ENCODE measurements at regions not wholly inside any gene's neighbourhood (a gene's known extent, or its start where the extent isn't known, plus 50 kb on each side); places are given as distances from the start of the nearest gene placed in this dataset.

DNA sequence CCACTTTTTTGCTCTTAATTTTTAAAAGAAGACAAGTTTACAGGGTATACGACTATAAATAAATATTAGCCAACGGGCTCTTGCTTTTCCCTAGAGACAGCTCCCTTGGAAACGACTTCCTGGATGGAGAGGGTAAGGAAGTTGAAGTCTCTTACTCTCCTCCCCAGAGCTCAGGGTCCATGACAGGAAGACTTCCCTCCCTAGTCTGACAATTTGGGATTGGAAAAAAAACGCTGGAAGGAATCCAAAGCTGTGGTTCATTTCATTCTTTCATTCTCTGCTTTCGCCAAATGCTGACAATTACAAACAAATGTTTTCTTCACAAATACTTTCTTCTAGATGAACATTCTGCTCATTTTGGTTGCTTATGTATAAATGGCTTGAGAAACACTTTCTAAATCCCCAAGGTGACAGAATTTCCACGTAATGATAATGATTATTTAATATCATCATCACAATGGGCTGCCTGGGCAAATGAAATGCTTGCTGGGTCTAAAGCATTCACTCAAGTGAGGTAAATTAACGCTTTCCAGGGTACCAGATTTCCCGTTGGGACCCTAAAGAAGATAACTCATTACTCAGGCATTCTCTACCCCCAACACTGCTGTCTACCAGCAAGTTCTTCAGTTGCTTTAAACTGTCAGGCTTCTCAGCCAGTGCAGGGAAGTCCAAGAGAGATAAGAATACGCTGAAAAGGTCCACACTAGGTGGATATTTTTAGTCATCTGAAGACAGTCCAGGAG lies 139.8 kb upstream of the SLC30A5 start:
- Histone ChIP-seq H3K4me1 (ENCODE audit: control insufficient read depth in 2 of 2, insufficient read depth in 2 of 2, low read length in 1 of 2) (peaks cover 0 to 4% of the 10 kb centered on the region in 2 donors), H3K36me3 (ENCODE audit: control insufficient read depth in 2 of 2, insufficient read depth in 2 of 2, low read length in 1 of 2) (no peaks in the 10 kb centered on the region), H3K27ac (ENCODE audit: low read depth in 2 of 2, low read length in 1 of 2) (no peak overlapping the region), H3K27me3 (ENCODE audit: control insufficient read depth in 1 of 2, insufficient read depth in 2 of 2, low read length in 2 of 2) (no peaks in the 10 kb centered on the region), H3K4me3 (ENCODE audit: low read depth in 1 of 2, low read length in 2 of 2) (no peak overlapping the region), H3K9me3 (ENCODE audit: control insufficient read depth in 2 of 2, insufficient read depth in 1 of 2, low read depth in 1 of 2, low read length in 1 of 2) (no peaks in the 10 kb centered on the region)
- 44 to 49% methylated on average over 9 of the region's 9 CpGs for WGBS, 2 donors

DNA sequence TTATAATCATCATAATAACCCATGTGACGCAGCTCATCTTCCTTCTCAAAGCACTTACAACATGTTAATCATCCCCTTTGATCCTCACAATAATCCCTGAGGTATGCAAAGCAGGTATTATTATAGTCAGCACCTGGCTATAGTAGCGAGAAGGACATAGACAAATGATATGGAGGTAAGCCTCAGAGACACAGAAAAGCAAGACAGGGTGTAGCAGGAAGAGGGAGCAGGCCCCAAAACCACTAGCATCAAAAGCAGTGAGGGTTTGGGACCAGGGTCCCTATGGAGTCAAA lies 139.2 kb upstream of the SLC30A5 start:
- H3K36me3 ChIP-seq (ENCODE audit: control insufficient read depth in 2 of 2, insufficient read depth in 2 of 2, low read length in 1 of 2), result no peaks in the 10 kb centered on the region
- H3K4me3 ChIP-seq (ENCODE audit: low read depth in 1 of 2, low read length in 2 of 2), result no peak overlapping the region
- H3K9me3 ChIP-seq (ENCODE audit: control insufficient read depth in 2 of 2, insufficient read depth in 1 of 2, low read depth in 1 of 2, low read length in 1 of 2), result no peaks in the 10 kb centered on the region
- no peaks in the 10 kb centered on the region for H3K27me3 ChIP-seq (ENCODE audit: control insufficient read depth in 1 of 2, insufficient read depth in 2 of 2, low read length in 2 of 2)
- H3K4me1 ChIP-seq (ENCODE audit: control insufficient read depth in 2 of 2, insufficient read depth in 2 of 2, low read length in 1 of 2), result peaks cover 0 to 2% of the 10 kb centered on the region in 2 donors
- no peak overlapping the region for H3K27ac ChIP-seq (ENCODE audit: low read depth in 2 of 2, low read length in 1 of 2)
- WGBS, 2 donors, result 55 to 58% methylated on average over 2 of the region's 2 CpGs

DNA sequence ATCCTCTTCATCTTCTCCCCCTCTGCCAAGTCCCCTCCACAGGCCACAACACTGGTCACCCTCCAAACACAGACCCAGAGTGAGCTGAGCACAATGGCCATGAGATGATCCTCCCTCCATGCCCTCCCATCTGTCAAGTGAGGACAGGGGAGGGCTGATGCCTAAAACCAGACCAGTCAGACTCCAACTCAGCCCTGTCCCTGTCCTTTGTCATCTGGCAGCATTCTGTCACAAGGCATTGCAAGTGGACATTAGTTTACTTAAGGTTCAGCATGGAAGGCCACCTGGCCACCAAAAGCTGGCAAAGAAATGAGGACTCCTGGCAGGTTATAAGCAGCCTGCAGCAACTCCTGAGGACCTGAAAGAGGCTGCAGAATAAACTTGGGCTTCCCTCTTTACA lies 136.2 kb upstream of the SLC30A5 start:
- no peaks in the 10 kb centered on the region for H3K4me1 ChIP-seq (ENCODE audit: control insufficient read depth in 2 of 2, insufficient read depth in 2 of 2, low read length in 1 of 2)
- no peak overlapping the region for H3K4me3 ChIP-seq (ENCODE audit: low read depth in 1 of 2, low read length in 2 of 2)
- H3K9me3 ChIP-seq (ENCODE audit: control insufficient read depth in 2 of 2, insufficient read depth in 1 of 2, low read depth in 1 of 2, low read length in 1 of 2), result no peaks in the 10 kb centered on the region
- no peak overlapping the region for H3K27ac ChIP-seq (ENCODE audit: low read depth in 2 of 2, low read length in 1 of 2)
- H3K36me3 ChIP-seq (ENCODE audit: control insufficient read depth in 2 of 2, insufficient read depth in 2 of 2, low read length in 1 of 2), result no peaks in the 10 kb centered on the region
- H3K27me3 ChIP-seq (ENCODE audit: control insufficient read depth in 1 of 2, insufficient read depth in 2 of 2, low read length in 2 of 2), result no peaks in the 10 kb centered on the region

DNA sequence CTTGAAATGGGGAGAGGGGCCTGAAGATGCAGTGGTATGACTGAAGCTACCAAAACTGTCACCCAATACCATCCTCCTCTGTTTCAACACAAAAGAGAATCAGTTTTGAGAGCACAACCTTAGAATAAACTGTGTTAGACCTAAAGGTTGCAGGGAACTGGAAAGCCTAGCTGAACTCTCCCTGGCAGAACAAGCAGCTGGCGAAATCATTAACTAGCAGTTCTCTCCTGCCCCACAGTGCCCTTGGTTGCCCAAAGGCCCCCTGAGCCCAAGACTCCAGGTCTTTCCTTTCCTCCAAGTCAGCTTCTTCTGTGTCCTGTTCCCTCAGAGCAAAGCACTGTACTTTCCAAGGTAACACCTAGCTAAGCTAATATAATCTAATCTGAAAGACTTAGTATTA lies 135.4 kb upstream of the SLC30A5 start:
- Histone ChIP-seq H3K27me3 (ENCODE audit: control insufficient read depth in 1 of 2, insufficient read depth in 2 of 2, low read length in 2 of 2) (no peaks in the 10 kb centered on the region), H3K9me3 (ENCODE audit: control insufficient read depth in 2 of 2, insufficient read depth in 1 of 2, low read depth in 1 of 2, low read length in 1 of 2) (no peaks in the 10 kb centered on the region), H3K4me1 (ENCODE audit: control insufficient read depth in 2 of 2, insufficient read depth in 2 of 2, low read length in 1 of 2) (no peaks in the 10 kb centered on the region), H3K36me3 (ENCODE audit: control insufficient read depth in 2 of 2, insufficient read depth in 2 of 2, low read length in 1 of 2) (no peaks in the 10 kb centered on the region), H3K4me3 (ENCODE audit: low read depth in 1 of 2, low read length in 2 of 2) (no peak overlapping the region), H3K27ac (ENCODE audit: low read depth in 2 of 2, low read length in 1 of 2) (no peak overlapping the region)
- WGBS, 2 donors, result 91 to 92% methylated on average over 1 of the region's 1 CpG

DNA sequence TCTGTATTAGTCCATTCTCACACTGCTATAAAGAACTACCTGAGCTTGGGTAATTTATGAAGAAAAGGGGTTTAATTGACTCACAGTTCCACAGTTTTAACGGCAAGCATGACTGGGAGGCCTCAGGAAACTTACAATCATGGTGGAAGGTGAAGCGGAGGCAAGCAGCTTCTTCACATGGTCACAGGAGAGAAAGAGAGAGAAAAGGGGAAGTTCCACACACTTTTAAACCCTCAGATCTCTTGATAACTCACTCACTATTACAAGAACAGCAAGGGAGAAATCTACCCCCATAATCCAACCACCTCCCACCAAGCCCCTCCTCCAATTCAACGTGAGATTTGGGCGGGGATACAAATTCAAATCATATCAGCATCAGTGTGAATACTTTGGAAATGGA lies 133.4 kb upstream of the SLC30A5 start:
- Histone ChIP-seq H3K4me3 (ENCODE audit: low read depth in 1 of 2, low read length in 2 of 2) (no peak overlapping the region), H3K36me3 (ENCODE audit: control insufficient read depth in 2 of 2, insufficient read depth in 2 of 2, low read length in 1 of 2) (no peaks in the 10 kb centered on the region), H3K27ac (ENCODE audit: low read depth in 2 of 2, low read length in 1 of 2) (no peak overlapping the region), H3K9me3 (ENCODE audit: control insufficient read depth in 2 of 2, insufficient read depth in 1 of 2, low read depth in 1 of 2, low read length in 1 of 2) (no peaks in the 10 kb centered on the region), H3K27me3 (ENCODE audit: control insufficient read depth in 1 of 2, insufficient read depth in 2 of 2, low read length in 2 of 2) (no peaks in the 10 kb centered on the region), H3K4me1 (ENCODE audit: control insufficient read depth in 2 of 2, insufficient read depth in 2 of 2, low read length in 1 of 2) (no peaks in the 10 kb centered on the region)
- WGBS, 2 donors, result 76% methylated on average over 4 of the region's 4 CpGs

DNA sequence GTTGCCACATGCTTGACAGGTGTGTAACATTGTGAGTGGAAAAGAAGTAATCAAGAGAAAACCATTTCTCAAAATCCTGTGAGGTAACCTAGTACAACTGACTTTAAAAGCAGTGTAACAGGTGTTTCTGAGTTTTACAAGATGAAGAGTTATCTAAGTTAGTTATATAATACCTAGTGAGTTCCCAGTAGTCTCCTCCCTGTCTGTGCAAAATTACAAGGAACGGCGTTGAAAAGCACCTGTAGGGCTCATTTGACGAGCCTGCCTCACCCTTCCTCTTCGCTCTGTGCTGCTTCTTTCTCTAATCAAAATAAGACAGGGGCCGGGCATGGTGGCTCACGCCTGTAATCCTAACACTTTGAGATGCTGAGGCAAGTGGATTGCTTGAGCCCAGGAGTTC lies 132.9 kb upstream of the SLC30A5 start:
- no peaks in the 10 kb centered on the region for H3K27me3 ChIP-seq (ENCODE audit: control insufficient read depth in 1 of 2, insufficient read depth in 2 of 2, low read length in 2 of 2)

DNA sequence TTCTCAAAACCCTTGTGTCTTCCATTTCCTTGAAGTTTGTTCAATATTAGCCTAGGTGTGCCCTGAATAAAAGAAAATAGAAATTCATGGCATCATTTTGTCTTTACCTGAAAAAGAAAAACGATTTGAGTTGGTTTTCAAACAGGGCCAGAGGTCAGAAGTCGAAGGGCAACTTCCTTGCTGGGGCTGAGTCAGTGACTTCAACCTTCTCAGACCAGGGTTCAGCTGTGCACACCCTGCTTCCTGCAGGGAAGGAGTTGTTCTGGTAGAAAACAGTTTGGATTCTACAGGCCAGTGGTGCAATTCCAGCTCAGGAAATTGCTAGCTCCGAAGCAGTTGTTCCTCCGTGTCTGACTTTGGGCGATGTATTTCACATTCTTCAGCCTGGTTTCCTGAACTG lies 132.1 kb upstream of the SLC30A5 start:
- H3K9me3 ChIP-seq (ENCODE audit: control insufficient read depth in 2 of 2, insufficient read depth in 1 of 2, low read depth in 1 of 2, low read length in 1 of 2), result no peaks in the 10 kb centered on the region
- WGBS, 2 donors, result 79 to 84% methylated on average over 5 of the region's 5 CpGs
- H3K4me3 ChIP-seq (ENCODE audit: low read depth in 1 of 2, low read length in 2 of 2), result no peak overlapping the region
- no peaks in the 10 kb centered on the region for H3K4me1 ChIP-seq (ENCODE audit: control insufficient read depth in 2 of 2, insufficient read depth in 2 of 2, low read length in 1 of 2)
- H3K27me3 ChIP-seq (ENCODE audit: control insufficient read depth in 1 of 2, insufficient read depth in 2 of 2, low read length in 2 of 2), result no peaks in the 10 kb centered on the region
- H3K36me3 ChIP-seq (ENCODE audit: control insufficient read depth in 2 of 2, insufficient read depth in 2 of 2, low read length in 1 of 2), result no peaks in the 10 kb centered on the region
- no peak overlapping the region for H3K27ac ChIP-seq (ENCODE audit: low read depth in 2 of 2, low read length in 1 of 2)

More for the DNA sequence above, 132.9 kb upstream of the SLC30A5 start:
- H3K36me3 ChIP-seq (ENCODE audit: control insufficient read depth in 2 of 2, insufficient read depth in 2 of 2, low read length in 1 of 2), result no peaks in the 10 kb centered on the region
- no peak overlapping the region for H3K27ac ChIP-seq (ENCODE audit: low read depth in 2 of 2, low read length in 1 of 2)
- no peak overlapping the region for H3K4me3 ChIP-seq (ENCODE audit: low read depth in 1 of 2, low read length in 2 of 2)
- no peaks in the 10 kb centered on the region for H3K9me3 ChIP-seq (ENCODE audit: control insufficient read depth in 2 of 2, insufficient read depth in 1 of 2, low read depth in 1 of 2, low read length in 1 of 2)
- WGBS, 2 donors, result 75 to 90% methylated on average over 6 of the region's 6 CpGs
- no peaks in the 10 kb centered on the region for H3K4me1 ChIP-seq (ENCODE audit: control insufficient read depth in 2 of 2, insufficient read depth in 2 of 2, low read length in 1 of 2)

DNA sequence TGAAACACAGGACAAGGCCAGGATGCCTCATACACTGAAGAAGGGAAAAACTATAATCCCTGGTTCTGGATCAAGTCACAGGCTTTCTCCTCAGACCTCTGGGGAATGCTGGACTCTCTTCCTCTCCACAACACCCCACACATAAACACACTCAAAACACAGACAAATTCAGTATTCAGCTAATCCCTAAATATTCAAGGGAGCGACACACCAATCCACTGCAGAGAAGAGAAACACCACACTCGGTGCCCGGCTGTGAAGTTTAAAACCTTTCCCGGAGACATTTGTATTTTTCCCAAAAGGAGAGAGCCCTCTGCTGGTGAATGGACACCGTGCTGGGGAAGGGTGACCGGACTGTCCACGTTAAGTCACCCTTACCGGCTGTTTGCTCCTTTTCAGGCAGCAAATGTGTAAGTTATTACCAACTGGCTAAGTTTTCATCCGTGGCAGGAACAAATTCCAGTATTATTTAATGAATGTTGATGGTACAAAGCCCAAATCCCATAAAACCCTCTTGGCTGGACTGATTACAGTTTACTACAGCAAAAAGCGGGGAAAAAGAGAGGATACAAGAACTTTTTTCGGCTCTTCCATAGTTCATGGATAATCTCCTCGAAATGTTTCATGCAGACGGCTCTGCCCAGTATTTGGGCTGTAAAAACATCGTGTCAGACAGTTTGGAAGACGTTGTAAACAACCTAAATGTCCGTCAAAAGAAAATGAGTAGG lies 130.9 kb upstream of the SLC30A5 start:
- WGBS, 2 donors, result 34 to 35% methylated on average over 16 of the region's 16 CpGs
- Histone ChIP-seq H3K4me1 (ENCODE audit: control insufficient read depth in 2 of 2, insufficient read depth in 2 of 2, low read length in 1 of 2) (no peaks in the 10 kb centered on the region), H3K27me3 (ENCODE audit: control insufficient read depth in 1 of 2, insufficient read depth in 2 of 2, low read length in 2 of 2) (no peaks in the 10 kb centered on the region), H3K4me3 (ENCODE audit: low read depth in 1 of 2, low read length in 2 of 2) (no peak overlapping the region), H3K9me3 (ENCODE audit: control insufficient read depth in 2 of 2, insufficient read depth in 1 of 2, low read depth in 1 of 2, low read length in 1 of 2) (no peaks in the 10 kb centered on the region), H3K36me3 (ENCODE audit: control insufficient read depth in 2 of 2, insufficient read depth in 2 of 2, low read length in 1 of 2) (no peaks in the 10 kb centered on the region), H3K27ac (ENCODE audit: low read depth in 2 of 2, low read length in 1 of 2) (no peak overlapping the region)

DNA sequence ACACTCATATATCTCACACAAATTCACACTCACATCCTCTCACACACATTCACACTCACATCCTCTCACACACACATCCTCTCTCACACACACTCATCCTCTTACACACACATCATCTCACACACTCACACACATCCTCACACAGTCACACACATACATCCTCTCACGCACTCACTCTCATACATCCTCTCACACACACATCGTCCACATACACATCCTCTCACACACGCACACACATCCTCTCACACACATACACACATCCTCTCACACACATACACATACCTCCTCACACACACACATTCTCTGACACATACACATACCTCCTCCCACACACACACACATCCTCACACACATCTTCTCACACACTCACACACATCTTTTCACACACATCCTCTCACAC lies 129.1 kb upstream of the SLC30A5 start:
- no peaks in the 10 kb centered on the region for H3K36me3 ChIP-seq (ENCODE audit: control insufficient read depth in 2 of 2, insufficient read depth in 2 of 2, low read length in 1 of 2)
- H3K27me3 ChIP-seq (ENCODE audit: control insufficient read depth in 1 of 2, insufficient read depth in 2 of 2, low read length in 2 of 2), result no peaks in the 10 kb centered on the region
- H3K9me3 ChIP-seq (ENCODE audit: control insufficient read depth in 2 of 2, insufficient read depth in 1 of 2, low read depth in 1 of 2, low read length in 1 of 2), result no peaks in the 10 kb centered on the region
- no peaks in the 10 kb centered on the region for H3K4me1 ChIP-seq (ENCODE audit: control insufficient read depth in 2 of 2, insufficient read depth in 2 of 2, low read length in 1 of 2)
- no peak overlapping the region for H3K4me3 ChIP-seq (ENCODE audit: low read depth in 1 of 2, low read length in 2 of 2)
- no peak overlapping the region for H3K27ac ChIP-seq (ENCODE audit: low read depth in 2 of 2, low read length in 1 of 2)
- 82 to 88% methylated on average over 3 of the region's 3 CpGs for WGBS, 2 donors

DNA sequence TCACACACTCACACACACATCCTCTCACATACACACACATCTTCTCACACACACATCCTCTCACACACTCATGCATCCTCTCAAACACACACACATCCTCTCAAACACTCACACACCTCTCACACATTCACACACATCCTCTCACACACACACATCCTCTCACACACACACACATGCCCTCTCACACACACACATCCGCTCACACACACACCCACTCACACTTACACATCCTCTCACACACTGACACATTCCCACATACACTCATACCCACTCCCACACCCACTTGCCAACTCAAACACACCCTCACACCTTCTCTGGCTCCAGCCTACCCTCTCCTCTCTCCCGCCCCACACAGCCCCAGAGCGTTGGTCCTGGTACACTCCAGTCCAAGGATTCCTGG lies 127.9 kb upstream of the SLC30A5 start:
- WGBS, 2 donors, result 64 to 78% methylated on average over 3 of the region's 3 CpGs
- no peak overlapping the region for H3K27ac ChIP-seq (ENCODE audit: low read depth in 2 of 2, low read length in 1 of 2)

More for the DNA sequence above, 127.9 kb upstream of the SLC30A5 start:
- Histone ChIP-seq H3K36me3 (ENCODE audit: control insufficient read depth in 2 of 2, insufficient read depth in 2 of 2, low read length in 1 of 2) (no peaks in the 10 kb centered on the region), H3K4me1 (ENCODE audit: control insufficient read depth in 2 of 2, insufficient read depth in 2 of 2, low read length in 1 of 2) (no peaks in the 10 kb centered on the region), H3K9me3 (ENCODE audit: control insufficient read depth in 2 of 2, insufficient read depth in 1 of 2, low read depth in 1 of 2, low read length in 1 of 2) (no peaks in the 10 kb centered on the region), H3K4me3 (ENCODE audit: low read depth in 1 of 2, low read length in 2 of 2) (no peak overlapping the region), H3K27me3 (ENCODE audit: control insufficient read depth in 1 of 2, insufficient read depth in 2 of 2, low read length in 2 of 2) (no peaks in the 10 kb centered on the region)

All from esophagus (tissue), 2 donors.